ELF-1 (cell line): ENCODE measurements at regions not wholly inside any gene's neighbourhood (a gene's known extent, or its start where the extent isn't known, plus 50 kb on each side); places are given as distances from the start of the nearest gene placed in this dataset.
A peak's percentile ranks its signal among the peaks of the same experiment; 100 is the strongest.

ENCODE experiments used
- DNase-seq: peaks from one replicate; pipeline ENCODE4 v3.0.0-alpha.2; 2016; ENCODE audit warnings: low read depth, low spot score

DNA sequence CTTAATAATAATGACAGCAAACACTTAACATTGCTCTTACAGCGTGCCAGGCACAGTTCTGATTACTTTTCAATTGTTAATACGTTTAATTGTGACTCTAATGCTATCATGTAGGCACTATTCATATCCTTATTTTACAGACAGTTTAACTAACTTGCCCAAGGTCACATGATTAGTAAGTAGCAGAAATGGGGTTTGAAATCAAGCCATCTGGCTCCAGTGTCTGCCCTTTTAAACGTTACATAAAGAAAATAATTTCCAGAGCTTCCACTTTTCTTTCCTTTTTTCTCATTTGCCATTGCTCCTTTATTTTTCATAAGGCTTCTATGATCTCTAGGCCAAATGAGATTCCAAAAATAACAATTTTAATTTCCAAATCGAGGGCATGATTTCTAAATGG is 50.6 kb upstream of the IKZF2 start:
- no peak for DNase-seq

GRCh38 chr2:213205944-213206343 is 54.5 kb upstream of the IKZF2 start:
- no peak for DNase-seq

DNA sequence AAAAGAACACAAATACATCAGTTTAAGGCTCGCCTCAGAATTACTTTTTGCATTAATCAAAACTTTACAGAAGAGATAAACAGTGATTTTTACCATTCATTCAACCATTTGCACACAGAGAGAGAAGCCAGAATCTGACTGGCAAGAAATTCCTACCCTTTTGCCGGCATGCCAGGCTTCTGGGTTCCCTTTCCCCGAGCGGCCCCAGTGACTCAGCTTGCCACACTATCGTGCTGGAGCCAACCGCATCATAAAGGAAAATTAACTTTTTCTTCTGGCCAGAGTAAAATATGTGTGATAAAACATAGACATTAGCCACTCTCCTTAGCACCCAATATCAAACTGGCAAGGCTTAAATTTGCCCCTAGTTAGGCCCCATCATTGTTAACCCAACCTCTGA is 61.8 kb upstream of the IKZF2 start:
- no peak for DNase-seq

DNA sequence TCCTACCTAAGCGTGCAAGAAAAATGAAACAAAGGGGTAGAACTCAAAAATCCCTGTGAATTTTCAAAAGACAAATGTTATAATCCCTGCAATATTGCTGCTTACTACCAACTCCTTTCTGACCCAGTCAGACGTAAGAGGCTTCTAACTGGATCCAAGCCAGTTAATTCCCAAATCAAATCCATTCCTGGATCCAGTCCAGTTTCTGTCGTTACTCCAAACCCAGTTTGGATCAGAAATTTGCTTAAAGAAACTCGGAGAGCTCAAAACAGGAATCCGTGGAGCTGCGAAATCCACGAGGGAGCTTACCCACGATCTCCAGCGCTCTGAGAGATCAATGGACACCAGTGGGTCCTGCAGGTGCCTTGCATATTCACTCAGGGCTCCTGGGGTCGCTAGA is 62.8 kb upstream of the IKZF2 start:
- DNase-seq: no peak

- DNase-seq: no peak
Measured at GRCh38 chr2:213216461-213216860, 65.0 kb upstream of the IKZF2 start.

- DNase-seq: no peak
Measured at GRCh38 chr2:213219816-213220215, 64.4 kb upstream of the SPAG16 start.

GRCh38 chr2:213220967-213221603 is 63.2 kb upstream of the SPAG16 start:
- no peak for DNase-seq

- no peak for DNase-seq
Measured at GRCh38 chr2:213221957-213222356, 62.3 kb upstream of the SPAG16 start.

- DNase-seq: no peak
Measured at GRCh38 chr2:213224366-213224765, 59.9 kb upstream of the SPAG16 start.

GRCh38 chr2:213225866-213226265 is 58.4 kb upstream of the SPAG16 start:
- DNase-seq: no peak

DNA sequence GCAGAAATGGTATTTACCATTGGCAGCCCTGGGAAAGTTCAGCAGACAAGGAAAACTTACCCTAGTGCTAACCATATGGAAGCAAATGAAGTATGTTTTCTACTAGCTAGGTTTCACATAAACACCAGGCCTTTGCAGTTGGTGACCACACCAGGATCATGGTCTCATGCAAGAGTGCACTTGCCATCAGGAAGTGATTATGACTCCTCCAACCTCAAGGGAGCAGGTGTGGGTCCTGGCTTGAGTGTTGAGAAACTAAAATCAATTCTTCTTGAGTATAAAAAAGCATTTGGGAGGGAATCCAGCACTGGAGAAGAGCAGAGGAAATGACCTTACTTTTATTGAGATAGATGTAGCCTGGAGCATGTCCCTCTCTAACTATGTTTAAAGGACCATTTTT is 56.8 kb upstream of the SPAG16 start:
- DNase-seq: no peak

DNA sequence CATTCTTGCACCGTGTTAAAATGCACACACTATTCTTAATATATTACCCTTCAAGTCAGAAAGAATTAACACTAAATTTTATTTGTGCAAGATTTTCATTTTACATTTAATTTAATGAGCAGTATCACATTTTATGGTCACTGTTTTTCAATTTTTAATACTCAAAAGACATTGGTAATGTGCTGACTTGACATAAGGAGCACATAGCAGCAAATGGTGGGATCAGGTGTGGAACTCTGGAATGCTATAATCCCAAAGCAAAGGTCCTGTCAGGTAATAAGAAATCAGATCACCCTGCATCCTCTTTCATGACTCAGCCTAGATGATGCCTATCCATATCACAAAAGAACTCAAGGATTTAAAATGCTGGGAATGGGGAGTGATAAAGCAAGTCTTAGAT is 55.6 kb upstream of the SPAG16 start:
- DNase-seq: no peak

DNA sequence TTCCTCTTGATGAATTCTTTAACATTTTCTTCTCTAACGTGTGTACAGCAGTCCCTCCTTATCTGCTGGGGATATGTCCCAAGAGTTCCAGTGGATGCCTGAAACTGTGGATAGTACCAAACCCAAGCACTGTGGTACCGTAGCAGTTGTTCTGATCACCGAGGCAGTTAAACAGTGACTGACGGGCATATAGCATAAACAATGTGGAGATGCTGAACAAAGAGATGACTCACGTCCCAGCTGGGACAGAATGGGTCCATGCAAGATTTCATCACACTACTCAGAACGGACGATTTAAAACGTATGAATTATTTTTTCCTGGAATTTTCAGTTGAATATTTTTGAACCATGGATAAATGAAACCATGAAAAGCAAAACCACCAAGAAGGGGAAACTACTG is 54.5 kb upstream of the SPAG16 start:
- DNase-seq: no peak

- DNase-seq: no peak
Measured at GRCh38 chr2:213231966-213232365, 52.3 kb upstream of the SPAG16 start.

DNA sequence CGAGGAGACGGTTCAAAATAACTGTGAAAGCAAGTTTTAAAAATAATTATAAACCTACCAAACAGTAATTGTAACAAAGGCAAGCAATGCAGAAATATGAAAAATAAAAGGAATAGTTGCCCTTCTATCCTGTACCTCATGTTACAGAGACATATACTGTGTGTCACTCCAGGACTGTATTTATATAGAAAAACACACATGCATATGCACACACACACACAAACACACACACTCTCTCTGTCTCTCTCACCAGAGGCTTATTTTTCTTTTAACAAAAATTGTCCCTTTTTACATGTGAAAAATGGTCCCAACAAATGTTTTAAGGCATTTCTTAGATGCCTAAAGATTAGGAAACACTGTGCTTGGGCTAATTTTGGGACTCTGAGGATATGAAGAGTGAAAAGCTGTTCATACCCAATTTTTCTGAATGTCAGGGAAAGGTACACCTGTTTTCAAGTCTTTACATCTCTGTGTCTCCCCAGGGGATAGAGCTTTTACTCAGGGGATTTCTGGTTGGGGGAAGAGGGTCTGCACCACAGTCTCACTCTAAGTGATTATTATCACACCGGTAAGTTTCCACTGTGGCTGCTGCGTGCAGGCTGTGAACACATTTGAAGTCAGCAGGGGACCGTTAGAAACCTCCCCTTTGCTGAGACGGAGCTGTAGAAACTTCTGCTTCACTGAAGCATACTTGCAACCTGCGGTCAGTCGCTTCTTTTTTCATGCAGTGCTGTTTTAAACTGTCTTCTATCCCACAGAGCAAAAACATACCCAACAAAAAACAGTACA is 51.4 kb upstream of the SPAG16 start:
- DNase-seq: peak; percentile 14

- DNase-seq: no peak
Measured at GRCh38 chr2:213233438-213234330, 50.6 kb upstream of the SPAG16 start.
